ENCODE measurements at regions not wholly inside any gene's neighbourhood (a gene's known extent, or its start where the extent isn't known, plus 50 kb on each side); places are given as distances from the start of the nearest gene placed in this dataset.

DNA sequence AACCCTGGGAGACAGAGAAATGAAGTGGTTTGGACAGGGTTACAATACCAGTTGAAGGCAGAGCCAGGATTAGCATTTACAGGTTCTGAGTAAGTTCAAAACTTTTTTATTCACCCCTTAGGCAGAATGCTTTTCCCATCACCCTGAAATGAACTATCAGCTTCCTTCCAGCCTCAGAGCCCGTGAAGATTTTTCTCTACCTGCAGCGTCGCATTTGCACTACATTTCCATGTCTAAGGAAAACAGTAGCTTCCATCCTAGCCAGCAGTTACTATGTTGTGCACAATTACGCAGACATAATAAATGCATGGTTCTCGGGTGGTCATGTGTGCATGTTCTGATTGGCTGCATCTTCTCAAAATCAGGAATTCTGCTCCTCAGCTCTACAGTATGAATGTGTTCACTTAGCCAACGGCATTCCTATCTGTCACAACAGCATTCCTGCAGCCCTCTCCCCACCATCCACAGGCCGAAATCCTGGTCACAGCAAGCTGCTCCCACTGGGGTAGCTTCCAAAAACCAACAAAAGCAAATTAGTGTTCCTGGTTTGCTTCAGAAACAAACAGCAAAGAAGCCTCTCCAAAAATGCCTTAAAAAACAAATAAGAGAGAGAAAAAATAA, 510.8 kb upstream of the SEMA6D start:
- Histone ChIP-seq H3K9me3 (no peaks in the 10 kb centered on the region), H3K4me3 (replicated peaks in 1 of 3) (no peak overlapping the region), H3K27ac (peak overlapping the region in 2 of 3 donors; percentile 66 to 73), H3K27me3 (no peaks in the 10 kb centered on the region), H3K36me3 (no peaks in the 10 kb centered on the region), H3K4me1 (peaks cover 17 to 25% of the 10 kb centered on the region in 2 donors)
- 35 to 50% methylated on average over 7 of the region's 7 CpGs for WGBS, 2 donors
- intact Hi-C loops (cut with DNase I) = no loop called here
- peak; percentile 6 to 37 for DNase-seq
- TF ChIP-seq POLR2A (IDR thresholded peaks at IDR 0.05) = no peak
- TF ChIP-seq, protein P1, sequence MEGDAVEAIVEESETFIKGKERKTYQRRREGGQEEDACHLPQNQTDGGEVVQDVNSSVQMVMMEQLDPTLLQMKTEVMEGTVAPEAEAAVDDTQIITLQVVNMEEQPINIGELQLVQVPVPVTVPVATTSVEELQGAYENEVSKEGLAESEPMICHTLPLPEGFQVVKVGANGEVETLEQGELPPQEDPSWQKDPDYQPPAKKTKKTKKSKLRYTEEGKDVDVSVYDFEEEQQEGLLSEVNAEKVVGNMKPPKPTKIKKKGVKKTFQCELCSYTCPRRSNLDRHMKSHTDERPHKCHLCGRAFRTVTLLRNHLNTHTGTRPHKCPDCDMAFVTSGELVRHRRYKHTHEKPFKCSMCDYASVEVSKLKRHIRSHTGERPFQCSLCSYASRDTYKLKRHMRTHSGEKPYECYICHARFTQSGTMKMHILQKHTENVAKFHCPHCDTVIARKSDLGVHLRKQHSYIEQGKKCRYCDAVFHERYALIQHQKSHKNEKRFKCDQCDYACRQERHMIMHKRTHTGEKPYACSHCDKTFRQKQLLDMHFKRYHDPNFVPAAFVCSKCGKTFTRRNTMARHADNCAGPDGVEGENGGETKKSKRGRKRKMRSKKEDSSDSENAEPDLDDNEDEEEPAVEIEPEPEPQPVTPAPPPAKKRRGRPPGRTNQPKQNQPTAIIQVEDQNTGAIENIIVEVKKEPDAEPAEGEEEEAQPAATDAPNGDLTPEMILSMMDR (IDR thresholded peaks at IDR 0.05) = no peak

DNA sequence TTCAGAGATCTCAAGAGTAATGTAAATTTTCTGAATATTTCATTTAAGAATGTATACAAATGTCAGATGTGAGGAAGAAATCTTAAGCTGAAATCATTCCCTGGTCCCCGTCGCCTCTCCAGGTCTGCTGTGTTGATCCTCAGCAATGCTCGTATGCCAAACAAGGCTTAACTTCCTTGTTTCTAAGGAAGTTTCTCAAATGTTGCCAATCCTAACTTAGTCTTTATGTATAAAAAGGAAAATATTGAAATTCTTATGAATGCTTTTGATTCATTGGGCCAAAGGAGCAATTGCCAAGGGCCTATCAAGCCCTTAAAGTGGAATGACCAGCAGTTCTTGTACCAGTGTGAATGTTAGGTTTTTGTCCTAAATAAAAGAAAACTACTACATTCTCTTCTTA, 507.7 kb upstream of the SEMA6D start:
- DNase-seq = no peak
- 92 to 93% methylated on average over 3 of the region's 3 CpGs for WGBS, 2 donors
- TF ChIP-seq, protein P1 (IDR thresholded peaks at IDR 0.05) = no peak
- Histone ChIP-seq H3K27ac (no peak overlapping the region), H3K36me3 (no peaks in the 10 kb centered on the region), H3K4me1 (peaks cover 17 to 19% of the 10 kb centered on the region in 2 donors), H3K4me3 (replicated peaks in 1 of 3) (no peak overlapping the region), H3K27me3 (no peaks in the 10 kb centered on the region), H3K9me3 (no peaks in the 10 kb centered on the region)
- intact Hi-C loops (cut with DNase I) = no loop called here

DNA sequence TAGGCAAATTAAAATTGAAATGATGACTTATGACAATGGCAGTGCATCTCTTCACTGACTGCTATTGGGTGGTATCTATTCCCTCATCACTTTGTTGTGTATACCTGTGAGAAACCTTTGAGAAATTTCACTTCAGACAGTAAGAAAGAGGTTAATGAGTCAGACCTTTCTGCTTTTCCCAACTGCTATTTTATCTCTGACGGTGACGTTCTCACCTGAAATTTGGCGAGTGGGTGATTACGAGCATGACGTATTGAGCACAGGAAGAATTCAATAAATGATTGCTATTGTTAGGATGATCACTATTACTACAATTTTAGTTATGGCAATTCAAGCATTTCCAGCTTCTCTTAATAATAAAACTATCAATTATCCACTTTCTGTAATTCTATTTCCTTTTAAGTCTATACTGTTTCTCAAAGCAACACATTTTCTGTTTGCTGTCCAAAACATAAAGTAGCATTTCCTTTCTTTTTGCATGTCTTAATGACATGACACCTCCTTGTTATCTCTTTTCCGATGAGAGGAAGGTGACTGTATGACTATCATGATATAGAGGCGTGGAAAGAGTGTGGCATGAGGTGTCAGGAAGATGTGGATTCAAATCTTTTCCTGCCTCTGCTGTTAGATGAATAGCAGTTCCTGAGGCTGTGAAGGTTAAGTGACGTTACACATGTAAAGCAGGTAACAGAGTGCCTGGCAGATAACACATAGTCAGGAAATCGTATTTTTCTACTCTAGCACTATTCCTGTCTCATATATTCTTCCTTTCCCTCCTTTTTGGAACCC, 504.9 kb upstream of the SEMA6D start:
- 86 to 87% methylated on average over 9 of the region's 9 CpGs for WGBS, 2 donors
- DNase-seq = no peak
- TF ChIP-seq, protein P1 (IDR thresholded peaks at IDR 0.05) = no peak
- TF ChIP-seq POLR2A (IDR thresholded peaks at IDR 0.05) = no peak

DNA sequence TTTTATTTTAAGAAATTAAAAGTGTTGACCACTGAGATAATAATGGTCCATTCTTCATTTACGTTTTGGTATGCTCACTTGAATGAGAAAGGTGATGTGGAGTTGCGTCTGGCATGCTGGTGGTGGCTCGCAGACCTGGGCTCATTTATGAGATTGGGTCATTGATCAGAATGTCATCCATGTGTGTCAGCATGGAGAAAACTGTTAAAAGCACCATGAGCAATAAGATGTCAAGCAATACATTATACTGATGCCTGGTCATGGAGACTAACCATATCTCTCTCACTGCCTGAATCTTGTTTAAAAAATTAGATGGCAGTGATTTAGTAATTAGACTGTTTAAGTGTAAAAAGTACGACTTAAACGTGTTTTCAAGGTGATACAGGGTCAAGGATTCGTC, 503.4 kb upstream of the SEMA6D start:
- no peak for DNase-seq
- no peak overlapping the region for H3K4me3 ChIP-seq (replicated peaks in 1 of 3)
- no peak overlapping the region for H3K27ac ChIP-seq
- no peaks in the 10 kb centered on the region for H3K9me3 ChIP-seq
- TF ChIP-seq, protein P1 (IDR thresholded peaks at IDR 0.05) = no peak
- no peak for TF ChIP-seq POLR2A (IDR thresholded peaks at IDR 0.05)
- no peaks in the 10 kb centered on the region for H3K4me1 ChIP-seq
- no peaks in the 10 kb centered on the region for H3K36me3 ChIP-seq
- intact Hi-C loops (cut with DNase I) = no loop called here
- WGBS, 2 donors = 72 to 77% methylated on average over 6 of the region's 6 CpGs
- H3K27me3 ChIP-seq = no peaks in the 10 kb centered on the region

More for the DNA sequence above, 504.9 kb upstream of the SEMA6D start:
- Histone ChIP-seq H3K27ac (no peak overlapping the region), H3K9me3 (no peaks in the 10 kb centered on the region), H3K4me3 (replicated peaks in 1 of 3) (no peak overlapping the region), H3K27me3 (no peaks in the 10 kb centered on the region), H3K4me1 (peaks cover 2% of the 10 kb centered on the region in 2 donors), H3K36me3 (no peaks in the 10 kb centered on the region)
- intact Hi-C loops (cut with DNase I) = no loop called here

DNA sequence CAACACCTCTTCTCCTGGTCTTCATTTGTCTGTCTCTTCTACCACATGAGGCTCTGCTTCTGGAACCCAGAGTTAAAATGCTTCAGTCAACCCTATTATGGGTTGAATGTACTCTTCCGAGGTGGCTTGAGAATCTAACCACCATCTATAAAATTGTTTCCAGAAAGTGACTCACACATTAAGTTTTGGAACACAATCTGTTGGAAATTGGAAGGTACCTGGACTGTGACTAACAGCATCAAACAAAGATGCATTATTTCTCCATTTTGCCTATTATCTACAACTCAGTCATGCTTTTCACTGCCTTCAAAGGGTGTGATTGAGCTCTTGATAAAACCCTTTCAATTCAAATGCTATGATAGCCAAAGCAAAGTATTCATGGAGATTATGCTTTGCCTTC, 499.0 kb upstream of the SEMA6D start:
- no peak overlapping the region for H3K4me3 ChIP-seq (replicated peaks in 1 of 3)
- intact Hi-C loops (cut with DNase I) = no loop called here
- H3K36me3 ChIP-seq = no peaks in the 10 kb centered on the region
- no peak for DNase-seq
- no peaks in the 10 kb centered on the region for H3K9me3 ChIP-seq
- H3K27me3 ChIP-seq = no peaks in the 10 kb centered on the region
- TF ChIP-seq, protein P1 (IDR thresholded peaks at IDR 0.05) = no peak
- no peak for TF ChIP-seq POLR2A (IDR thresholded peaks at IDR 0.05)
- WGBS, 2 donors = 78 to 88% methylated on average over 1 of the region's 1 CpG
- no peak overlapping the region for H3K27ac ChIP-seq
- no peaks in the 10 kb centered on the region for H3K4me1 ChIP-seq

All from thyroid gland (tissue), 4 donors.